ENCODE measurements at regions not wholly inside any gene's neighbourhood (a gene's known extent, or its start where the extent isn't known, plus 50 kb on each side); places are given as distances from the start of the nearest gene placed in this dataset.

DNA sequence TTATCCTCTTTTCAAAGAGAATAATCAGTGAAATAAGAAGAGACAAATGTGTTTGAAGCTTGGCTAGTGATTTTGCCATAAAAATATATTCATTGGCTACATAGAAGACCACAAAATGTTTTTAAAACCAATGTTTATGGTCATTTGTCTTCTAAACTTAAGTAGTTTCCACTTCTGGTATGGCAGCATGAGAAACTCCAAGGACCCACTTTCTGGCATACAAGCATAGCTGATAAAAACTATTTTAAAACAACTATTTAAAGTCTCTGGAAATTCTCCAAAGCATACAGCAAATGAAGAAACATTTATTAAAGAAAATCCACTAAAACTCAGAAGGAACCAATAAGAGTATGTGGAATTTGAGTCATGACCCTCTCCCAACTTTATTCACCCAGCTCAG is 89.2 kb upstream of the TOMM7 start:
- no peaks in the 10 kb centered on the region for H3K9me3 ChIP-seq (ENCODE audit: control insufficient read depth, low read depth, low read length)
- DNase-seq, result no peak
- no peaks in the 10 kb centered on the region for H3K27me3 Mint-ChIP-seq (ENCODE audit: low read depth)

More for the DNA sequence above, 89.2 kb upstream of the TOMM7 start:
- Mint-ChIP-seq H3K4me3 (no peak overlapping the region), H3K36me3 (ENCODE audit: insufficient read depth in 1 of 3, low read depth in 3 of 3) (peaks cover 18 to 28% (median 26%) of the 10 kb centered on the region in 3 experiments), H3K4me1 (peaks cover 7 to 9% of the 10 kb centered on the region in 2 experiments), H3K27ac (no peak overlapping the region), H3K9me3 (peaks cover 3 to 23% of the 10 kb centered on the region in 2 experiments; a peak in 4 of 5 replicates)
- Histone ChIP-seq H2AFZ (ENCODE audit: low read length) (no peak overlapping the region), H4K91ac (ENCODE audit: insufficient read length, low read depth, low read length) (no peak overlapping the region), H2AK5ac (ENCODE audit: insufficient read length, low read length) (no peak overlapping the region), H3K23ac (ENCODE audit: insufficient read length, low read depth, low read length) (no peak overlapping the region), H3K18ac (ENCODE audit: insufficient read length, low read depth, low read length) (no peak overlapping the region), H3K9ac (ENCODE audit: extremely low read depth, insufficient read length, low read length) (no peak overlapping the region), H2BK120ac (ENCODE audit: low read depth, low read length, poor library complexity, severe bottlenecking) (no peak overlapping the region), H2BK20ac (ENCODE audit: low read depth, low read length, poor library complexity, severe bottlenecking) (no peak overlapping the region), H3K27ac (ENCODE audit: insufficient read length, low read depth, low read length) (no peak overlapping the region), H4K8ac (replicated peaks; ENCODE audit: insufficient read length, low read depth, low read length) (no peak overlapping the region), H2BK12ac (ENCODE audit: insufficient read length, low read depth, low read length) (no peak overlapping the region), H3K56ac (ENCODE audit: insufficient read length, low read depth, low read length) (no peak overlapping the region), H3K4me2 (ENCODE audit: insufficient read depth, insufficient read length, low read length) (no peak overlapping the region), H3K27me3 (ENCODE audit: insufficient read depth, low read length) (no peaks in the 10 kb centered on the region), H2BK5ac (ENCODE audit: insufficient read length, low read length) (no peak overlapping the region), H3K23me2 (ENCODE audit: insufficient read length, low read depth, low read length, poor library complexity, severe bottlenecking) (no peaks in the 10 kb centered on the region), H3K79me1 (ENCODE audit: insufficient read depth, low read depth, low read length, poor library complexity, severe bottlenecking) (no peaks in the 10 kb centered on the region), H3K4me1 (ENCODE audit: insufficient read depth, low read length) (no peaks in the 10 kb centered on the region), H3K79me2 (ENCODE audit: insufficient read depth, low read length) (no peaks in the 10 kb centered on the region), H4K20me1 (ENCODE audit: control insufficient read depth, insufficient read depth, insufficient read length) (no peaks in the 10 kb centered on the region), H3K14ac (ENCODE audit: insufficient read depth, low read length) (no peak overlapping the region), H4K5ac (ENCODE audit: insufficient read length, low read depth, low read length) (no peak overlapping the region), H3T11ph (ENCODE audit: low read length) (no peak overlapping the region), H2BK15ac (ENCODE audit: low read depth, low read length) (no peak overlapping the region), H3K4ac (ENCODE audit: low read depth, low read length) (no peak overlapping the region)
- TF ChIP-seq, protein P1, sequence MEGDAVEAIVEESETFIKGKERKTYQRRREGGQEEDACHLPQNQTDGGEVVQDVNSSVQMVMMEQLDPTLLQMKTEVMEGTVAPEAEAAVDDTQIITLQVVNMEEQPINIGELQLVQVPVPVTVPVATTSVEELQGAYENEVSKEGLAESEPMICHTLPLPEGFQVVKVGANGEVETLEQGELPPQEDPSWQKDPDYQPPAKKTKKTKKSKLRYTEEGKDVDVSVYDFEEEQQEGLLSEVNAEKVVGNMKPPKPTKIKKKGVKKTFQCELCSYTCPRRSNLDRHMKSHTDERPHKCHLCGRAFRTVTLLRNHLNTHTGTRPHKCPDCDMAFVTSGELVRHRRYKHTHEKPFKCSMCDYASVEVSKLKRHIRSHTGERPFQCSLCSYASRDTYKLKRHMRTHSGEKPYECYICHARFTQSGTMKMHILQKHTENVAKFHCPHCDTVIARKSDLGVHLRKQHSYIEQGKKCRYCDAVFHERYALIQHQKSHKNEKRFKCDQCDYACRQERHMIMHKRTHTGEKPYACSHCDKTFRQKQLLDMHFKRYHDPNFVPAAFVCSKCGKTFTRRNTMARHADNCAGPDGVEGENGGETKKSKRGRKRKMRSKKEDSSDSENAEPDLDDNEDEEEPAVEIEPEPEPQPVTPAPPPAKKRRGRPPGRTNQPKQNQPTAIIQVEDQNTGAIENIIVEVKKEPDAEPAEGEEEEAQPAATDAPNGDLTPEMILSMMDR (conservative IDR thresholded peaks at IDR 0.05), result no peak
